ENCODE measurements at regions not wholly inside any gene's neighbourhood (a gene's known extent, or its start where the extent isn't known, plus 50 kb on each side); places are given as distances from the start of the nearest gene placed in this dataset.
"Not testable (repeated sequence)": the region's sequence is repeated elsewhere in the genome, so short reads cannot be mapped to it uniquely, and the experiment has no call there.

DNA sequence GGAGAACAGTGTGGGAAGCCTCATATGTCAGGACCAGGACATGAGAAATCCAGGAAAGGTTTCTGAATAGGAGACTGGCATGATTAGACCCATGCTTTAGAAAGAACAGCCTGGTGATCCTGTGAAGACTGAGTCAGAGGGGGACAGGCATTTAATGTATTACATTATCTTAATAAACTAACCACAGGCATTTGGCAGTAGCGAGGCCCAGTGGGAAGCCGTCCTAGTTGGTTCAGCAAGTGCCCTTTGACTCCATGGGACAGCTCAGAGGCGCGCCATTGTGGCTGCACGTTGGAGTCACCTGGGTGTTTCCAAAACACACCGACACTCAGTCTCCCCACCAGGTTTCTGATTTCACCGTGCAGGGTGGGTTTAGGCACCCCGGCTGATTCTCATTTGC is 90.5 kb upstream of the DGKG start:
- DNase-seq (ENCODE audit: low read depth): peak; percentile 14
- TF ChIP-seq MAX (IDR thresholded peaks at IDR 0.05; ENCODE audit: low read depth, low read length) (no peak), CTCF (IDR thresholded peaks at IDR 0.05; ENCODE audit: low read depth, low read length) (no peak), MYC (IDR thresholded peaks at IDR 0.05; ENCODE audit: low read depth, low read length) (no peak), POLR2A (IDR thresholded peaks at IDR 0.05; ENCODE audit: extremely low read depth, insufficient read length) (no peak)
- H3K4me3 ChIP-seq (ENCODE audit: low read depth, low read length): no peak overlapping the region

- peak; percentile 80 for DNase-seq (ENCODE audit: low read depth)
- H3K4me3 ChIP-seq (ENCODE audit: low read depth, low read length): no peak overlapping the region
- no peak for TF ChIP-seq MYC (IDR thresholded peaks at IDR 0.05; ENCODE audit: low read depth, low read length)
- TF ChIP-seq POLR2A (IDR thresholded peaks at IDR 0.05; ENCODE audit: extremely low read depth, insufficient read length): no peak
- TF ChIP-seq CTCF (IDR thresholded peaks at IDR 0.05; ENCODE audit: low read depth, low read length): no peak
- TF ChIP-seq MAX (IDR thresholded peaks at IDR 0.05; ENCODE audit: low read depth, low read length): 0 out of 2 replicates have a peak, but pooled peaks have one; percentile 11
Observed at GRCh38 chr3:186451371-186451770, 89.3 kb upstream of the DGKG start.

DNA sequence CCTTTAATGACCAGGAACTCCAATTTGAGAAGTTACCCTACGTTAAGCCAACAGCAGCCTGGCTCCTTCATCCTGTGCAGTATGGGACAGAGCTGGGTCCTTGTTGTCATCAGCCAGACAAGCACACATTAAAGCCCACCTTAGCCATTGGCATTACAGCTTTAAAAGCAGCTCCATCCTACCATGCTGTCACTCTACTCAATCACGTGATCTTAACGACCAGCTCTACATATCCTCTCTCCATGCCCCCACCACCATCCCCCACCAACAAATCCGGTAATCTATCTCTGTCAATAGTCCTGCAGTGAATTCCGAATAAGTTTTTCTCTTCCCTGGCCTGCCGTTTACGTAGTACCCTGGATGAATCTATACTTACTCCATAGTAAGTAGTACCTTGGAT is 82.9 kb upstream of the DGKG start:
- TF ChIP-seq MYC (IDR thresholded peaks at IDR 0.05; ENCODE audit: low read depth, low read length): no peak
- DNase-seq (ENCODE audit: low read depth): no peak
- H3K4me3 ChIP-seq (ENCODE audit: low read depth, low read length): no peak overlapping the region

- H3K4me3 ChIP-seq (ENCODE audit: low read depth, low read length): no peak overlapping the region
- DNase-seq (ENCODE audit: low read depth): no peak
- TF ChIP-seq MAX (IDR thresholded peaks at IDR 0.05; ENCODE audit: low read depth, low read length) (no peak), POLR2A (IDR thresholded peaks at IDR 0.05; ENCODE audit: extremely low read depth, insufficient read length) (no peak), CTCF (IDR thresholded peaks at IDR 0.05; ENCODE audit: low read depth, low read length) (no peak), MYC (IDR thresholded peaks at IDR 0.05; ENCODE audit: low read depth, low read length) (no peak)
Observed at GRCh38 chr3:186444288-186444687, 82.3 kb upstream of the DGKG start.

GRCh38 chr3:186442979-186443378 is 80.9 kb upstream of the DGKG start:
- DNase-seq (ENCODE audit: low read depth); H3K4me3 ChIP-seq (ENCODE audit: low read depth, low read length): not testable (repeated sequence)

DNA sequence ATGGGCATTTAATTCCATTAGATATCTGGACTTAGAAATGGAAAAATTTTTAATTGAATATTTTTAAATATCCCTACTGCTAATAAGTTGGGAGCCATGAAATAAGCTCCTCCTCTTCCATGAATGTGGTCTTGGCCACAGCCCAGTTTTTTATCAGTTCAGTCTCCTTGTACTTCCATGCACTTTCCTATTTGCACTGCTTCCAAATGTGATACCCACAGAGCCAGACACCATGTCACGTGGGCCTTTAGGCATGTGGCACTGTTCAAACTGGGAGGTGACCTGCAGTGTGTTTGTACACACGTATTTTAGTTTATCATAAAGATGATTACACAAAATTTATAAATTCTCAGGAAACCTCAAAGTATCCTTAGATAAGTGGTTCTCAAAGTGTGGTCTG is 80.1 kb upstream of the DGKG start:
- DNase-seq (ENCODE audit: low read depth): no peak
- TF ChIP-seq CTCF (IDR thresholded peaks at IDR 0.05; ENCODE audit: low read depth, low read length): no peak
- no peak for TF ChIP-seq POLR2A (IDR thresholded peaks at IDR 0.05; ENCODE audit: extremely low read depth, insufficient read length)
- TF ChIP-seq MAX (IDR thresholded peaks at IDR 0.05; ENCODE audit: low read depth, low read length): no peak
- no peak for TF ChIP-seq MYC (IDR thresholded peaks at IDR 0.05; ENCODE audit: low read depth, low read length)
- no peak overlapping the region for H3K4me3 ChIP-seq (ENCODE audit: low read depth, low read length)

- no peak overlapping the region for H3K4me3 ChIP-seq (ENCODE audit: low read depth, low read length)
- no peak for DNase-seq (ENCODE audit: low read depth)
- TF ChIP-seq MYC (IDR thresholded peaks at IDR 0.05; ENCODE audit: low read depth, low read length) (no peak), MAX (IDR thresholded peaks at IDR 0.05; ENCODE audit: low read depth, low read length) (no peak), POLR2A (IDR thresholded peaks at IDR 0.05; ENCODE audit: extremely low read depth, insufficient read length) (no peak), CTCF (IDR thresholded peaks at IDR 0.05; ENCODE audit: low read depth, low read length) (no peak)
Observed at GRCh38 chr3:186440891-186441290, 78.9 kb upstream of the DGKG start.

Measured in NB4 (cell line).